Thoracic aorta (tissue), 2 donors: ENCODE measurements at regions not wholly inside any gene's neighbourhood (a gene's known extent, or its start where the extent isn't known, plus 50 kb on each side); places are given as distances from the start of the nearest gene placed in this dataset.
"Not testable (repeated sequence)": the region's sequence is repeated elsewhere in the genome, so short reads cannot be mapped to it uniquely, and the experiment has no call there.

Experiments used
- ATAC-seq: fragments of 150-250 bp; one replicate; pipeline ENCODE4 v1.8.0; 2017; ENCODE audit warnings: low read depth; ENCODE audit not compliant: insufficient number of reproducible peaks, low FRiP score
- DNase-seq: peaks from one replicate; pipeline ENCODE4 v3.0.0-alpha.2; 2020; ENCODE audit warnings: low spot score
- H3K27ac ChIP-seq, 2 donors: fragments of 200-600 bp; sonication (generic); 1 replicate in 1 of 2; 2 replicates in 1 of 2; pipeline ENCODE4 v1.5.1; 2016; ENCODE audit warnings: mild to moderate bottlenecking in 2 of 2, moderate library complexity in 2 of 2
- H3K27me3 ChIP-seq: fragments of 200-600 bp; sonication (generic); replicated peaks from 2 replicates; pipeline ENCODE4 v1.6.0; 2016; ENCODE audit warnings: mild to moderate bottlenecking; ENCODE audit not compliant: insufficient read depth
- H3K36me3 ChIP-seq: fragments of 200-600 bp; sonication (generic); one replicate; pipeline ENCODE4 v1.5.1; 2016
- H3K4me1 ChIP-seq, 2 donors: fragments of 200-600 bp; sonication (generic); 1 replicate in 1 of 2; 2 replicates in 1 of 2; pipeline versions ENCODE4 v1.5.1 to v1.6.0; 2016; ENCODE audit warnings: low read depth in 2 of 2, mild to moderate bottlenecking in 1 of 2; ENCODE audit not compliant: control insufficient read depth in 1 of 2
- H3K4me3 ChIP-seq: fragments of 200-600 bp; sonication (generic); 2 replicates; pipeline ENCODE4 v1.5.1; 2016; ENCODE audit warnings: mild to moderate bottlenecking
- H3K9me3 ChIP-seq: fragments of 200-600 bp; sonication (generic); 2 replicates; pipeline ENCODE4 v1.5.1; 2016
- TF ChIP-seq, protein P1 (sequence below): fragments of 200-600 bp; sonication (generic); IDR thresholded peaks from one replicate; pipeline ENCODE4 v1.5.1; 2019; ENCODE audit warnings: antibody characterized with exemption

DNA sequence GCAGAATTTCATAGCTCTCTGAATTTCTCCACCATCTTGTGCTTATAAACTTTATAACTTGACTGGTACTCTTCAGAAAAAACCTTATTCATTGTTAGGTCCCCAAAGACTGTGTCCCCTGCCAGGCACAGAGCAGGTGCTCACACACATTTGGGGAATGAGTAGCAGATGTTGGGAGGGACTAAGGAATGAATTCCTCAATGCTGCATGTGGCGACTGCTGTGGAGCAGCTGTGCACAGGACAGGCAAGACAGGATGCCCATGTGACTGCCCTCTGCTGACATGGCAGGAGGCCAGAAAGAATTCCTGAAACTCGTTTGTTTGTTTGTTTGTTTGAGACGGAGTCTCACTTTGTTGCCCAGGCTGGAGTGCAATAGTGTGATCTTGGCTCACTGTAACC lies 122.3 kb upstream of the ITGA6 start:
- TF ChIP-seq, protein P1, sequence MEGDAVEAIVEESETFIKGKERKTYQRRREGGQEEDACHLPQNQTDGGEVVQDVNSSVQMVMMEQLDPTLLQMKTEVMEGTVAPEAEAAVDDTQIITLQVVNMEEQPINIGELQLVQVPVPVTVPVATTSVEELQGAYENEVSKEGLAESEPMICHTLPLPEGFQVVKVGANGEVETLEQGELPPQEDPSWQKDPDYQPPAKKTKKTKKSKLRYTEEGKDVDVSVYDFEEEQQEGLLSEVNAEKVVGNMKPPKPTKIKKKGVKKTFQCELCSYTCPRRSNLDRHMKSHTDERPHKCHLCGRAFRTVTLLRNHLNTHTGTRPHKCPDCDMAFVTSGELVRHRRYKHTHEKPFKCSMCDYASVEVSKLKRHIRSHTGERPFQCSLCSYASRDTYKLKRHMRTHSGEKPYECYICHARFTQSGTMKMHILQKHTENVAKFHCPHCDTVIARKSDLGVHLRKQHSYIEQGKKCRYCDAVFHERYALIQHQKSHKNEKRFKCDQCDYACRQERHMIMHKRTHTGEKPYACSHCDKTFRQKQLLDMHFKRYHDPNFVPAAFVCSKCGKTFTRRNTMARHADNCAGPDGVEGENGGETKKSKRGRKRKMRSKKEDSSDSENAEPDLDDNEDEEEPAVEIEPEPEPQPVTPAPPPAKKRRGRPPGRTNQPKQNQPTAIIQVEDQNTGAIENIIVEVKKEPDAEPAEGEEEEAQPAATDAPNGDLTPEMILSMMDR = no peak
- Histone ChIP-seq H3K27ac (no peak overlapping the region), H3K4me3 (no peak overlapping the region), H3K4me1 (no peaks in the 10 kb centered on the region), H3K9me3 (no peaks in the 10 kb centered on the region), H3K36me3 (no peaks in the 10 kb centered on the region), H3K27me3 (no peaks in the 10 kb centered on the region)
- ATAC-seq (no peak), DNase-seq (no peak)

DNA sequence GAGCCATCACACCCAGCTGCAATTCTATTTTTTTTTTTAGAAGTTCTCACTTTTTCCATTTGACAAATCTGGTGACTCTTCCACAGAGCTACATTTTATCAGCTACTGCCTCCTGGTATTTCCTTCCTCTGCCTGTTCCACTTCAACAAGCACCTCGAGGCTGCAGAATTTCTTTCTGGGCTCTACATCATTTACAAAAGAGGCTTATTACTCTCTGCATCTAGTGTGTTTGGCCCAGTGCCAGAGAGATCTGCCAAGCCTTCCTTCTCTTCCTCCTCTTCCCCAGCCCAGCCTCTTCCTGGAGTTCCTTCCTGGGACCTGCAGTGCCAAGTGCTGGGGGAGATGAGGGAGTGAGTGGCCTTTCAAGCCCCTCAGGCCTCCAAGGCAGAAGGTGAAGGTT lies 119.6 kb upstream of the ITGA6 start:
- H3K4me3 ChIP-seq = no peak overlapping the region
- H3K36me3 ChIP-seq = no peaks in the 10 kb centered on the region
- no peaks in the 10 kb centered on the region for H3K9me3 ChIP-seq
- TF ChIP-seq, protein P1 = no peak
- no peak for ATAC-seq
- no peaks in the 10 kb centered on the region for H3K27me3 ChIP-seq
- no peak for DNase-seq
- no peak overlapping the region for H3K27ac ChIP-seq
- H3K4me1 ChIP-seq = no peaks in the 10 kb centered on the region

DNA sequence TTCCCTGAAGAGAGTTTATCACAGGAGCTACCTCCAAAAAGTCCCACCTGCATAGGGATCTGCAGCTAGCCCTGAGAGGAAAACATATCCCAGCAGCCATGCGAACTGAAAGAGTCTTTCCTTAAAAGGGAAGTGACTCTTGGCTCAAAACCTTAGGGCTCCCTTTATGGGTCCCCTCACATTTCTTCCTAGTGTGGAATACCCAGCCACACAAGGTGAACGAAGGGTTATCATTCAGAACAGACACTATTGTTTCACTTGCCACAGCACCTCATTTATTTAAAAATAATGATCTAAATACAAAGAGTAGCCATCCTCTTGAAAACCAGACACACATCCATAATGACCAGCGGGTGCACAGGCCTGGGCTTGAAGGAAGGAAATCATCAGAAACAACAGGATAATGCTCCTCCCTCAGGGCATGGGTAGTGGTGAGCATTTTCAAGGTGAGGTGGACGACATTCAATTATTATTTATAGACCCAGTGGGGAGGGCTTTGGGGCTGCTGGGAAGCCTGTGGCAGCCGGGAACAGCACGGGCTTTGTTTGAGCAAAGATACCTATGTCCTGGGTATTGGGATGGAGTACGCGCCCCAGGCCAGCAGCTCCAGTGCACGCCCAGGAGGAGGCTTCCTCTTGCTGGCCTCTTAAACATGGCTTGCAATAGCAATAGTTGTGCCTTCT lies 119.0 kb upstream of the ITGA6 start:
- TF ChIP-seq, protein P1 = no peak
- ATAC-seq (no peak), DNase-seq (no peak)
- Histone ChIP-seq H3K9me3 (no peaks in the 10 kb centered on the region), H3K27me3 (no peaks in the 10 kb centered on the region), H3K27ac (no peak overlapping the region), H3K4me1 (no peaks in the 10 kb centered on the region), H3K36me3 (no peaks in the 10 kb centered on the region), H3K4me3 (no peak overlapping the region)

DNA sequence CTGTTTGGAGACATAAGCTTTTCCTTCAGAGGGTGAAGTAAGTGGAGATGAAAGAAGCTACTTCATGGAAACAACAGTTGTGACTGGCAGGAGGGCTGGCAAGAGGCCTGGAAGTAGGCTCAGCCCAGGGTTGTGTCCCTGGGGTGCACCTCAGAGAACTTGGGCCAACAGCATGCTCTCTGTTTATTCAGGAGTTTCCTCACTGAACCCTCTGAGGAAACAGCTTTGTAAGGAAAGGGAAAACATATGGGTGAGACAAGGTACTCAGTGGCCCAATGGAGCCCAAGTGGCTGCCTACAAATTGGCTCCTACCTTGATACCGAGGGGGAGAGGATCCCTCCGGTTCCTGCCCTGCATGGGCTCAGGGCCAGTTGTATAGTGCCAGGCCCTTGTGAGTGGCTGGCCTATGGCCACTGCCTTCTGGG lies 115.5 kb upstream of the ITGA6 start:
- Histone ChIP-seq H3K4me3 (no peak overlapping the region), H3K4me1 (no peaks in the 10 kb centered on the region), H3K36me3 (no peaks in the 10 kb centered on the region), H3K27ac (no peak overlapping the region), H3K9me3 (no peaks in the 10 kb centered on the region), H3K27me3 (no peaks in the 10 kb centered on the region)
- TF ChIP-seq, protein P1 = no peak
- DNase-seq (no peak), ATAC-seq (peak; percentile 36)

DNA sequence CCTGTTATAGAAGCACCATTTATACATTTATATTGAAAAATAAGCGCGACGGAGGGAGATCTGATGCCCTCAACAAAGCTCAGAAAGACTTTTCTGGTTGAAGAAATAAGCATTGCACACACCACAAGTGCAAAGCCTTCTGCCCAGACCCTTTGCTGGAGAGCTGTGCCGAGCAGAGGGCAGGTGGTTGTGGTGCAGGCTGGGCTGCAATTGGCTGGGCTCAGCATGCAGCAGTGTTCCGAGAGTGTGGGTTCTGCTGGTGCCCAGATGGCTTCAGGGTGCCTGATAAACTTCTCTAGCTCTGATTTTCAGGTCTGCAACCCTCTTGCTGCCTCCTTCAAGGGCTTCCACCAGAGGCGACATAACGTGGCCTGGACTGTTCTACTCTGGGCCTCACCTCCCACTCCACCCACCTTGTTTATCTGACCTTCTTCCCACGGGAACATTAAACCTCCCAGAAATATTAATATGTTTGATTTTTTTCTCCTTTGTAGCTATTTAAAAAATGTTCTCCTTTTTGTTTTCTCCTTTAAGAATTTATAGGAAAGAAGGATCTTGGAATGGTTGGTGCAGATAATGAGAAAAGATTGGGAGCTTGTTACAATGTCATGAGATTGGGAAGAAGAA lies 113.6 kb upstream of the ITGA6 start:
- DNase-seq (no peak), ATAC-seq (no peak)
- H3K9me3 ChIP-seq = no peaks in the 10 kb centered on the region
- H3K27ac ChIP-seq = no peak overlapping the region
- H3K36me3 ChIP-seq = no peaks in the 10 kb centered on the region
- H3K27me3 ChIP-seq = no peaks in the 10 kb centered on the region
- H3K4me1 ChIP-seq = no peaks in the 10 kb centered on the region
- no peak overlapping the region for H3K4me3 ChIP-seq
- TF ChIP-seq, protein P1 = no peak

DNA sequence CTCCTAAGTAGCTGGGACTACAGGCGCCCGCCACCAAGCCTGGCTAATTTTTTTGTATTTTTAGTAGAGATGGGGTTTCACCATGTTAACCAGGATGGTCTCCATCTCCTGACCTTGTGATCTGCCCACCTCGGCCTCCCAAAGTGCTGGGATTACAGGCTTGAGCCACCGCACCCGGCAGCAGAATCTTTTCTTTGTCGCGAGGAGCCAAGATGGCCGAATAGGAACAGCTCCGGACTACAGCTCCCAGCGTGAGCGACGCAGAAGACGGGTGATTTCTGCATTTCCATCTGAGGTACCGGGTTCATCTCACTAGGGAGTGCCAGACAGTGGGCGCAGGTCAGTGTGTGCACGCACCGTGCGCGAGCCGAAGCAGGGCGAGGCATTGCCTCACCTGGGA lies 112.3 kb upstream of the ITGA6 start:
- H3K36me3 ChIP-seq, H3K4me1 ChIP-seq, H3K27ac ChIP-seq, DNase-seq, H3K27me3 ChIP-seq, H3K9me3 ChIP-seq, H3K4me3 ChIP-seq, ATAC-seq: not testable (repeated sequence)
